MCF 10A (cell line): ENCODE measurements at regions not wholly inside any gene's neighbourhood (a gene's known extent, or its start where the extent isn't known, plus 50 kb on each side); places are given as distances from the start of the nearest gene placed in this dataset.

Experiments
- BruUV-seq: library from RNA; stranded (reverse); fragments of 400-500 nt; replicated peaks from 2 replicates; lab custom pipeline; 2021; lab: Mats Ljungman, UMichigan
- CTCF ChIA-PET: fragments of 300-600 bp; sonication (Branson Sonifier 250); formaldehyde crosslinking; extraction: SDS; loops from one replicate; lab custom pipeline; 2021; ENCODE audit warnings: antibody characterized with exemption, inconsistent platforms; lab: Yijun Ruan, JAX
- POLR2A ChIA-PET: fragments of 300-600, 350-650 bp; sonication (Branson Sonifier 250); formaldehyde crosslinking; extraction: SDS; loops from one replicate; lab custom pipeline; 2020; ENCODE audit warnings: antibody characterized with exemption, inconsistent platforms; lab: Yijun Ruan, JAX
- DNase-seq: peaks from one replicate; pipeline ENCODE4 v3.0.0-alpha.2; 2018; ENCODE audit not compliant: unreplicated experiment
- H3K27ac Mint-ChIP-seq: one replicate; pipeline ENCODE4 v1.8.0; 2022; ENCODE audit warnings: mild to moderate bottlenecking, low read depth, mixed read lengths; ENCODE audit not compliant: unreplicated experiment
- H3K27me3 Mint-ChIP-seq: one replicate; pipeline ENCODE4 v1.8.0; 2022; ENCODE audit warnings: mixed read lengths; ENCODE audit not compliant: insufficient read depth, unreplicated experiment
- H3K36me3 Mint-ChIP-seq: one replicate; pipeline ENCODE4 v1.8.0; 2022; ENCODE audit warnings: mild to moderate bottlenecking, moderate library complexity, mixed read lengths; ENCODE audit not compliant: insufficient read depth, unreplicated experiment
- H3K4me1 Mint-ChIP-seq: one replicate; pipeline ENCODE4 v1.8.0; 2022; ENCODE audit warnings: mixed read lengths; ENCODE audit not compliant: insufficient read depth, unreplicated experiment
- H3K4me3 Mint-ChIP-seq: one replicate; pipeline ENCODE4 v1.8.0; 2022; ENCODE audit warnings: mild to moderate bottlenecking, moderate library complexity, mixed read lengths; ENCODE audit not compliant: unreplicated experiment
- H3K9me3 Mint-ChIP-seq: one replicate; pipeline ENCODE4 v1.8.0; 2022; ENCODE audit warnings: mixed read lengths; ENCODE audit not compliant: unreplicated experiment
- CTCF ChIP-seq: fragments of 200-600 bp; IDR thresholded peaks from one replicate; pipeline ENCODE4 v1.8.0; 2022; ENCODE audit warnings: antibody characterized with exemption, mild to moderate bottlenecking; ENCODE audit not compliant: unreplicated experiment
- intact Hi-C: fragments of 100-400 bp; cut with micrococcal nuclease; formaldehyde crosslinking; loops from 2 replicates; pipeline ENCODE4 v1.14.1; 2022

GRCh38 chr6:76683985-76684384 is 611.5 kb upstream of the IMPG1 start:
- no peak for TF ChIP-seq CTCF
- BruUV-seq, result no TSS peak
- DNase-seq, result no peak
- no peak overlapping the region for H3K4me3 Mint-ChIP-seq
- CTCF ChIA-PET, result interaction anchor here (0.6 to 4.2 kb wide), 11 partner anchors 9 to 1553 kb away, joined by 3 to 24 read pairs (median 4); no protein-coding TSS in a partner anchor
- intact Hi-C loops, result loop anchor here (1.0 to 5.0 kb wide), 3 partner anchors 749 to 792 kb away; no protein-coding TSS in a partner anchor
- POLR2A ChIA-PET, result interaction anchor here (1.7 kb wide), 1 partner anchor 773 kb away, joined by 6 read pairs; no protein-coding TSS in a partner anchor
- H3K27ac Mint-ChIP-seq, result no peak overlapping the region
- no peaks in the 10 kb centered on the region for H3K27me3 Mint-ChIP-seq
- no peaks in the 10 kb centered on the region for H3K4me1 Mint-ChIP-seq
- no peaks in the 10 kb centered on the region for H3K36me3 Mint-ChIP-seq
- peaks cover 8% of the 10 kb centered on the region for H3K9me3 Mint-ChIP-seq

- Mint-ChIP-seq H3K4me1 (no peaks in the 10 kb centered on the region), H3K36me3 (no peaks in the 10 kb centered on the region), H3K27me3 (no peaks in the 10 kb centered on the region), H3K4me3 (no peak overlapping the region), H3K27ac (no peak overlapping the region), H3K9me3 (peaks cover under 1% of the 10 kb centered on the region)
- POLR2A ChIA-PET, result interaction anchor here (1.7 kb wide), 1 partner anchor 774 kb away, joined by 6 read pairs; no protein-coding TSS in a partner anchor
- no TSS peak for BruUV-seq
- CTCF ChIA-PET, result interaction anchor here (0.6 to 4.2 kb wide), 12 partner anchors 9 to 782 kb away, joined by 3 to 24 read pairs (median 3); no protein-coding TSS in a partner anchor
- peak; percentile 36 for TF ChIP-seq CTCF
- intact Hi-C loops, result loop anchor here (1.0 to 5.0 kb wide), 4 partner anchors 748 to 791 kb away; no protein-coding TSS in a partner anchor
- DNase-seq, result peak; percentile 32
Observed at GRCh38 chr6:76682842-76683241, 610.4 kb upstream of the IMPG1 start.

- peak; percentile 36 for DNase-seq
- no peaks in the 10 kb centered on the region for H3K9me3 Mint-ChIP-seq
- H3K27ac Mint-ChIP-seq, result no peak overlapping the region
- TF ChIP-seq CTCF, result no peak
- POLR2A ChIA-PET, result no interaction called here
- no peak overlapping the region for H3K4me3 Mint-ChIP-seq
- CTCF ChIA-PET, result interaction anchor here (0.6 to 4.2 kb wide), 13 partner anchors 10 to 1064 kb away, joined by 3 to 24 read pairs (median 4); no protein-coding TSS in a partner anchor
- H3K36me3 Mint-ChIP-seq, result no peaks in the 10 kb centered on the region
- no peaks in the 10 kb centered on the region for H3K27me3 Mint-ChIP-seq
- intact Hi-C loops, result loop anchor here (1.0 to 5.0 kb wide), 3 partner anchors 747 to 789 kb away; no protein-coding TSS in a partner anchor
- no TSS peak for BruUV-seq
- no peaks in the 10 kb centered on the region for H3K4me1 Mint-ChIP-seq
Observed at GRCh38 chr6:76681781-76682180, 609.3 kb upstream of the IMPG1 start.

GRCh38 chr6:76677017-76677416 is 604.6 kb upstream of the IMPG1 start:
- no peaks in the 10 kb centered on the region for H3K9me3 Mint-ChIP-seq
- H3K4me1 Mint-ChIP-seq, result no peaks in the 10 kb centered on the region
- TF ChIP-seq CTCF, result no peak
- DNase-seq, result no peak
- CTCF ChIA-PET, result interaction anchor here (0.7 kb wide), 1 partner anchor 780 kb away, joined by 3 read pairs; no protein-coding TSS in a partner anchor
- no peaks in the 10 kb centered on the region for H3K27me3 Mint-ChIP-seq
- BruUV-seq, result no TSS peak
- no peak overlapping the region for H3K4me3 Mint-ChIP-seq
- intact Hi-C loops, result no loop called here
- H3K36me3 Mint-ChIP-seq, result no peaks in the 10 kb centered on the region
- no peak overlapping the region for H3K27ac Mint-ChIP-seq
- POLR2A ChIA-PET, result no interaction called here
